ENCODE measurements at regions not wholly inside any gene's neighbourhood (a gene's known extent, or its start where the extent isn't known, plus 50 kb on each side); places are given as distances from the start of the nearest gene placed in this dataset.

DNA sequence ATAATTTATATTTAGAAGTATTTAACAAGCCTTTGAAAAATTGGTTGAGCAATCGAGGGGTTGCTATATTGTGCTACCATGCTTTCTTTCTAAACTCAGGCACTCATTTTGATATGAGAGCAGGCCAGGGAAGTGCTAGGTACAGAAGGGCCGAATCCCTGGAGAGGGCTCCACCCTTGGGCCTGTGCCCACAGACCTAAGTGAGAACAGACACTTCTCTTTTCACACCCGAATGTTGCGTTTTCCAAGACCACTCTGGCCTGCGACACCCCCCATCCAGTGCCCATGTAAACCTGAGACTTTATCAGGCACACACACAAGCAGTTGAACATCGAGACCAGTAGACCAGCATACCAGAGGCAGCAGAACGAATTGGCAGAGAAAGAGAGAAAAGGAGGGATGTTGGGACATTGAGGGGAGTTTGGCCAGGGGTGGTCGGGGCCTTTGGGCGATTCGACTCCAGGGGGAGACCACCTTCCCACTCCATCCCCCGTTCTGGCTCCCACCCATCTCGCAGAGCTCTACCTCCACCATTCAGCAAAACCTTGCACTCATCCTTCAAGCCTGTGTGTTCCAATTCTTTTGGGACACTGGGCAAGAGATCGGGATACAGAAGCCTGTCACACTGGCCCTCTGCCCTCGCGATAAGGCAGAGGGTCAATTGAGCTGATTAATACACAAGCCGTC lies 134.8 kb downstream of the FBXO4 start:
- Histone ChIP-seq H3K9me3 (ENCODE audit: control insufficient read depth in 1 of 2, insufficient read depth in 1 of 2, low read depth in 1 of 2, low read length in 2 of 2) (no peaks in the 10 kb centered on the region), H3K4me2 (ENCODE audit: low read length) (no peak overlapping the region), H3K9me2 (ENCODE audit: insufficient read depth) (no peaks in the 10 kb centered on the region), H3K4me1 (ENCODE audit: control insufficient read depth in 1 of 2, insufficient read depth in 2 of 2, low read length in 2 of 2) (no peaks in the 10 kb centered on the region), H4K20me1 (ENCODE audit: insufficient read depth) (no peaks in the 10 kb centered on the region; the same call in 1 of the 2 replicates), H3K27ac (ENCODE audit: low read depth, low read length) (no peak overlapping the region), H3K79me2 (ENCODE audit: insufficient read depth, low read length) (no peaks in the 10 kb centered on the region), H2AFZ (ENCODE audit: low read depth, low read length, poor library complexity, severe bottlenecking) (no peak overlapping the region), H3K4me3 (replicated peaks in 1 of 2; ENCODE audit: low read depth in 1 of 2, low read length in 2 of 2) (no peak overlapping the region), H3K27me3 (ENCODE audit: insufficient read depth, low read length) (no peaks in the 10 kb centered on the region), H3K36me3 (ENCODE audit: control insufficient read depth in 1 of 2, insufficient read depth in 2 of 2, low read length in 2 of 2) (no peaks in the 10 kb centered on the region), H3K9ac (ENCODE audit: low read length) (no peak overlapping the region)
- no peak for TF ChIP-seq FOSL1 (IDR thresholded peaks at IDR 0.05; ENCODE audit: low read depth)
- TF ChIP-seq SRF (IDR thresholded peaks at IDR 0.05; ENCODE audit: low read depth) = no peak
- no peak for TF ChIP-seq SP1 (IDR thresholded peaks at IDR 0.05; ENCODE audit: low read depth)
- no peak for TF ChIP-seq ZFX (IDR thresholded peaks at IDR 0.05)
- TF ChIP-seq, protein P1, sequence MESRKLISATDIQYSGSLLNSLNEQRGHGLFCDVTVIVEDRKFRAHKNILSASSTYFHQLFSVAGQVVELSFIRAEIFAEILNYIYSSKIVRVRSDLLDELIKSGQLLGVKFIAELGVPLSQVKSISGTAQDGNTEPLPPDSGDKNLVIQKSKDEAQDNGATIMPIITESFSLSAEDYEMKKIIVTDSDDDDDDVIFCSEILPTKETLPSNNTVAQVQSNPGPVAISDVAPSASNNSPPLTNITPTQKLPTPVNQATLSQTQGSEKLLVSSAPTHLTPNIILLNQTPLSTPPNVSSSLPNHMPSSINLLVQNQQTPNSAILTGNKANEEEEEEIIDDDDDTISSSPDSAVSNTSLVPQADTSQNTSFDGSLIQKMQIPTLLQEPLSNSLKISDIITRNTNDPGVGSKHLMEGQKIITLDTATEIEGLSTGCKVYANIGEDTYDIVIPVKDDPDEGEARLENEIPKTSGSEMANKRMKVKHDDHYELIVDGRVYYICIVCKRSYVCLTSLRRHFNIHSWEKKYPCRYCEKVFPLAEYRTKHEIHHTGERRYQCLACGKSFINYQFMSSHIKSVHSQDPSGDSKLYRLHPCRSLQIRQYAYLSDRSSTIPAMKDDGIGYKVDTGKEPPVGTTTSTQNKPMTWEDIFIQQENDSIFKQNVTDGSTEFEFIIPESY (IDR thresholded peaks at IDR 0.05; ENCODE audit: extremely low read depth, insufficient replicate concordance, low read length) = no peak
- no peak for TF ChIP-seq CEBPB (IDR thresholded peaks at IDR 0.05; ENCODE audit: low read depth)
- TF ChIP-seq, protein P2, sequence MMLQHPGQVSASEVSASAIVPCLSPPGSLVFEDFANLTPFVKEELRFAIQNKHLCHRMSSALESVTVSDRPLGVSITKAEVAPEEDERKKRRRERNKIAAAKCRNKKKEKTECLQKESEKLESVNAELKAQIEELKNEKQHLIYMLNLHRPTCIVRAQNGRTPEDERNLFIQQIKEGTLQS (IDR thresholded peaks at IDR 0.05) = no peak
- TF ChIP-seq, protein P3, sequence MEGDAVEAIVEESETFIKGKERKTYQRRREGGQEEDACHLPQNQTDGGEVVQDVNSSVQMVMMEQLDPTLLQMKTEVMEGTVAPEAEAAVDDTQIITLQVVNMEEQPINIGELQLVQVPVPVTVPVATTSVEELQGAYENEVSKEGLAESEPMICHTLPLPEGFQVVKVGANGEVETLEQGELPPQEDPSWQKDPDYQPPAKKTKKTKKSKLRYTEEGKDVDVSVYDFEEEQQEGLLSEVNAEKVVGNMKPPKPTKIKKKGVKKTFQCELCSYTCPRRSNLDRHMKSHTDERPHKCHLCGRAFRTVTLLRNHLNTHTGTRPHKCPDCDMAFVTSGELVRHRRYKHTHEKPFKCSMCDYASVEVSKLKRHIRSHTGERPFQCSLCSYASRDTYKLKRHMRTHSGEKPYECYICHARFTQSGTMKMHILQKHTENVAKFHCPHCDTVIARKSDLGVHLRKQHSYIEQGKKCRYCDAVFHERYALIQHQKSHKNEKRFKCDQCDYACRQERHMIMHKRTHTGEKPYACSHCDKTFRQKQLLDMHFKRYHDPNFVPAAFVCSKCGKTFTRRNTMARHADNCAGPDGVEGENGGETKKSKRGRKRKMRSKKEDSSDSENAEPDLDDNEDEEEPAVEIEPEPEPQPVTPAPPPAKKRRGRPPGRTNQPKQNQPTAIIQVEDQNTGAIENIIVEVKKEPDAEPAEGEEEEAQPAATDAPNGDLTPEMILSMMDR (IDR thresholded peaks at IDR 0.05 in 2 of 3, conservative IDR thresholded peaks at IDR 0.05 in 1 of 3; ENCODE audit: borderline replicate concordance in 1 of 3, insufficient read depth in 1 of 3, low read depth in 2 of 3, low read length in 2 of 3) = no peak
- no peak for TF ChIP-seq POLR2AphosphoS5 (IDR thresholded peaks at IDR 0.05; ENCODE audit: low read depth, low read length)
- TF ChIP-seq JUND (IDR thresholded peaks at IDR 0.05) = no peak
- TF ChIP-seq ELF1 (IDR thresholded peaks at IDR 0.05; ENCODE audit: borderline replicate concordance, low read depth) = no peak
- no peak for TF ChIP-seq YY1 (IDR thresholded peaks at IDR 0.05; ENCODE audit: extremely low read depth, insufficient replicate concordance, low read depth, low read length)
- no peak for TF ChIP-seq RAD21 (IDR thresholded peaks at IDR 0.05; ENCODE audit: low read depth)
- TF ChIP-seq CBX3 (IDR thresholded peaks at IDR 0.05; ENCODE audit: low read depth) = no peak
- no peak for TF ChIP-seq MAX (IDR thresholded peaks at IDR 0.05)
- no peak for TF ChIP-seq EGR1 (IDR thresholded peaks at IDR 0.05; ENCODE audit: low read depth)
- BruUV-seq (replicated peaks) = no TSS peak
- CTCF ChIA-PET = interaction anchor here (6.2 kb wide), 1 partner anchor 203 kb away, joined by 98 read pairs; no protein-coding TSS in a partner anchor
- intact Hi-C loops (cut with micrococcal nuclease) = loop anchor here (5.0 kb wide), 2 partner anchors 353 to 827 kb away; no protein-coding TSS in a partner anchor
- RAD21 ChIA-PET (ENCODE audit: low non-redundant PET in 1 of 2, low total read pairs in 2 of 2, uncharacterized antibody in 2 of 2, unreplicated experiment in 2 of 2) = no interaction called here
- no peak for ATAC-seq
- no peak for DNase-seq (ENCODE audit: low read depth, low spot score)
- POLR2A ChIA-PET = no interaction called here
